GM19035 (cell line): ENCODE measurements at regions not wholly inside any gene's neighbourhood (a gene's known extent, or its start where the extent isn't known, plus 50 kb on each side); places are given as distances from the start of the nearest gene placed in this dataset.

Experiments used
- ATAC-seq: cut with Tn5 transposase; IDR thresholded peaks from one replicate; pipeline ENCODE4 v1.9.1; 2021; ENCODE audit not compliant: unreplicated experiment

DNA sequence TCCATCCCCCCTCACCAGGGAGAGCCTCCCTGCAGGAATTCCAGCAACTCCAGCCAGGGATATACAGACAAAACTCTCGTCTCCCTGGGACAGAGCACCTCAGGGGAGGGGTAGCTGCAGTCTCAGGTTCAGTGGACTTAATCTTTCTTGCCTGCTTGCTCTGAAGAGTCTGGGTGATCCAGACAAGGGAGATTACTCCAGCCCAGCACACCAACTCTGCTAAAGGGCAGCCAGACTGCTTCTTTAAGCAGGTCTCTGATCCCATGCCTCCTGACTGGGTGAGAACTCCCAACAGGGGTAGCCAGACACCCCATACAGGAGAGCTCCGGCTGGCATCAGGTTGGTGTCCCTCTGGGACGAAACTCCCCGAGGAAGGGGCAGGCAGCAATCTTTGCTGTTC, 888.7 kb downstream of the RAB28 start:
- no peak for ATAC-seq

DNA sequence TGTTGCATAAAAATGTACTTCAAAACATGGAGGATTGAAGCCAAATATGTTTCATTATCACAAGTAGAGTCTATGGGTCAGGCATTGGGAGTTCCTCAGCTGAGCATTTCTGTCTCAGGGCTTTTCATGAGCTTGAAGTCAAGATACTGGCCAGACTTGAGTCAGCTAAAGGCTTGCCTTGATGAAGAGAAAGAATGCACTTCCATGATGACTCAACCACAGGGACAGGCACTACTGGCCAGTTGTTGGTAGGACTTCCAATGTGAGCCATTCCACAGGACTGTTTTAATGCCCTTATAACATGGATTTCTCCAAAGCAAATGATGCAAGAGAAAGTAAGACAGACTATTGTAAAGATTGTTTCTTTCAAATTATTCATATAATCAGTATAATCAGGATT, 895.6 kb downstream of the RAB28 start:
- ATAC-seq = no peak

DNA sequence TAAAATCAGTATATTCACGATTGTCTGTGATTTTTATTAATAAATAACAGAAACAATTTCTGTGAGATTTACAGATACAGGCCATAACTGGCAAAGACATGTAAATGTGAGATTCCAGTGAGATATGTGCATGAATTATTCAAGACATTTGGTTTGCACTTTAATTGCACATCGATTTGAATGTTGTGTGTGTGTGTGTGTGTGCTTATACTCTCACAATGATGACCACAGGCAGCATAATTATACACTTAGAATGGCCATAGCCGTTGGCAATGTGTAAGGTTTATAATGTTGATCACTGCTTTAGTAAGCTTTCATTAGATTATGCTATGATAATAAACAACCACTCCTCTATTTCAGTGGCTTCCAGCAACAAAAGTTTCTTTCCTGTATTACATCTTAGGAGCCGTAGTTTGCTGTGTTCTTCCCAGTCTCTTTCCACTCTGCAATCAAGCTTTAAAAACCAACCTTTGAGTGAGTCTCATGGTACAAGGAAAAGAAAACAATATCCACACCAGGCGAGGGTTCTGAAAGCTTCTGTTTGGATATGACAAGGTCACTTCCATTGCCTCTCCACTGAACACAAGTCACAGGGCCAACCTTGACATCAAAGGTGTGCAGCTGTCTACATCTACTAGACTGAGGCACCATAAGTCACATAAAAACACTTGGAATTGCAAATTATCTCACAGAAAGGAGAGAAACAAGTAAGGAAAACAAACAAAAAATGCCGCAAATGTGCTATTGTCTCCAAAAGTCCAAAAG, 897.7 kb downstream of the RAB28 start:
- no peak for ATAC-seq

DNA sequence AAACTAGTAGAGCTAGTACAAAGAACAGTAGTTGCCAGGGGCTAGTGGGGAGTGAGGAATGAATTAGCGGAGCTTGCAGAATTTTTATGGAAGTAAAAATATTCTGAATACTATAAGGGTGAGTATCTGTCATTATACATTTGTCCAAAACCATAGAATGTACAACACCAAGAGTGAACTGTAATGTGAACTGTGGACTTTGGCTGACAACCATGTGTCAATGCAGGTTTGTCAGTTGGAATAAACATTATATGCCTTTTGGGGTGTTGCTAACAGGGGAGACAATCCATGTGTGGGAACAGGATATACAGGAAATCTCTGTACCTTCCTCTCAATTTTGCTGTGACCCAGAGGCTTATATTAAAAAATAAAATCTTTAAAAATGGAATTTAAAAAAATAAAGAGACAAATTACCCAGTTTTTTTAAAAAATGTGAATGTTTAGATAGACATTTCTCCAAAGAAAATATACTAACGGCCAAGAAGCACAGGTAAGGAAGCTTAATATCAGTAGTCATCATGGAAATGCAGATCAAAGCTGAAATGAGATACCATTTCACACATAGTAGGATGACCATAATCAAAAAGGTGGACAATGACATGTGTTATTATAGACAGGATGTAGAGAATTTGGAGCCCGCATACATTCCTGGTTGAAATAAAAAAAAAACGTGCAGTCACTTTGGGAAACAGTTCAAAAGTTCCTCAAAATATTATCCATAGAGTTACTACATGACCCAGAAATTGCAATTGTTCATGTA, 899.8 kb downstream of the RAB28 start:
- no peak for ATAC-seq

DNA sequence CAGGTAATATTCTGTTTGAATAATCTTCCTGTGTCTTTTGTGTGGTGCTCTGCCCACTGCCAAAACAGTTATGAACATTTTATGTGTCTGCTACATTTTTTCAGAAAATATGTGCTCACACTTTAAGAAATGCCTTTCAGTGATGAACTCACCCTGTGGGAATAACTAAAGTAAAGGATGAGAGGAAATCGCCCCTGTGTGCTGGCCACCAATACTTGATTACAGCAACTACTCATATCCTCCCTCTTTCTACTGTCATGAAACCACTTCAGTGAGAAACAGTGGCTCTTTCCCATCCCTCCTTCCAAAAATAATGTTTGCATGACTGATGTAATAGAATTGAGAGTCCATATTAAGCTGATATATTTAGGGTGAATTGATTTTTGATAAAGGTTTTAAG, 900.9 kb downstream of the RAB28 start:
- ATAC-seq = no peak

DNA sequence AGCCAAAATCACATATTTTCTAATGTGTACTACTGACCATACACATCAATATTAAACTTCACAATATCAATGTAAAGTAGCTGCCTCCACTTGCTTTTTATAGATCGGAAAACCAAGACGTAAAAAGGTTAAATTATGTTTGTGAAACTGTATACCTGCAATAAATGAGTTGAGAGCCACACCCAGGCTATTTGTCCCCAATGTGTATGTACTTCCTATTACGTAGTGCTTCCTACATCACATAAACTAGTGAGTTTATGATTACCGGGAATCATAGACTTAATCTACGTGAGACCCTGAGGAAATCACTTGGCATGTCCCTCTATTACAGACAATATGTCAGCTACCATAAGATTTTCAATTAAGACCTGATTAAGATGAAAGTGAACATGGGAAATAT, 903.4 kb downstream of the RAB28 start:
- ATAC-seq = no peak

DNA sequence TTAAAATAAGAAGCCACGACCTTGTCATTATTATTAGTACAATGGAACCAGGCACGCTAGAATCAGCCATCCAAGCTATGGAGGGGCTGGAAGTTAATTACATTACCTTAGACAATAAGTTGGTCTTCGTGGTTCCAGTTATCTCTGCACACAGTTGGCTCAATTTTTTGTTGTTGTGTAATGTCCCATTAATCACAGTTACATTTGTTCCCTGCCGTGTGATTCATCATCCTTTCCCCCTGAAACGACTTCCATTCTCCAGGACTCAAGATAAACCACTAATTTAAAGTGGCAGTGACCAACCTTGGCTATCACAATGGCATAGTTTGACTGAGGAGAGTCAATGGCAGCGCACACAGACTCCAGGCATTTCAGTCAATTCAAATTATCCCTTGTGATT, 905.0 kb downstream of the RAB28 start:
- no peak for ATAC-seq

DNA sequence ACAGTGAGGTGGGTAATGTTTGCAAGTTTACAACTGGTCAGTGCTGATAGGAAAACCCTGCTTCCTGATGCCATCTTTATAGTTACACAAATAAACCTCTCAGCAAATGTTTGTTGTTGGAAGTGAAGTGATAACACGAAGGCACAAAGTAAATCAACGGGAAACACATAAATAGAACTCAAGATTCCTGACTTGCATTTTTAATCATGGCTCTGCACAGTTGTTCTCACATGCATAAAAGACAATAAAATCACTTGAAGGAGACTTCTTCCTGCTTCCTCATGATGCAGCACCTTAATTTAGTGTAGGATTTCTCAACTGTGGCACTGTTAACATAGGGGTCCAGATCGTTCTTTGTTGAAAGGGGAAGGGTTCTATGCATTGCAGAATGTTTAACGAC, 907.7 kb downstream of the RAB28 start:
- ATAC-seq = no peak

DNA sequence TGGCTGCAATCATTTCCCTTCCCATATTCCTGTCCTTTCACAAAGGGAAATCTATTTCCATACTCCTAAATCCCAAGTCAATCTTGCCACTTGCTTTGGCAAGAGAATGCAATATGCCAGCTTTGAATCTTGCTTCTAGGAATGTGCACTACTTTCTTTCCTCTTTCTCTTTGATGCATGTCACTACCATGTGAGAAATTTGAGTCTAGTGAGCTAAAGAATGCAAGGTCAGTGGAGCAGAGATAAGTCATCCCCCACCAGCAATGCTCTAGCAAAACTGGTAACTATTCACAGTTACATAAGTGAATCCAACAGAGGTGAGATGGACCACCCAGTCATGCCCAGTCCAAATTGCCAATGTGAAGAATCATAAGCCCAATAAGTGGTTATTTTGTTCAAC, 910.4 kb downstream of the RAB28 start:
- ATAC-seq = no peak

DNA sequence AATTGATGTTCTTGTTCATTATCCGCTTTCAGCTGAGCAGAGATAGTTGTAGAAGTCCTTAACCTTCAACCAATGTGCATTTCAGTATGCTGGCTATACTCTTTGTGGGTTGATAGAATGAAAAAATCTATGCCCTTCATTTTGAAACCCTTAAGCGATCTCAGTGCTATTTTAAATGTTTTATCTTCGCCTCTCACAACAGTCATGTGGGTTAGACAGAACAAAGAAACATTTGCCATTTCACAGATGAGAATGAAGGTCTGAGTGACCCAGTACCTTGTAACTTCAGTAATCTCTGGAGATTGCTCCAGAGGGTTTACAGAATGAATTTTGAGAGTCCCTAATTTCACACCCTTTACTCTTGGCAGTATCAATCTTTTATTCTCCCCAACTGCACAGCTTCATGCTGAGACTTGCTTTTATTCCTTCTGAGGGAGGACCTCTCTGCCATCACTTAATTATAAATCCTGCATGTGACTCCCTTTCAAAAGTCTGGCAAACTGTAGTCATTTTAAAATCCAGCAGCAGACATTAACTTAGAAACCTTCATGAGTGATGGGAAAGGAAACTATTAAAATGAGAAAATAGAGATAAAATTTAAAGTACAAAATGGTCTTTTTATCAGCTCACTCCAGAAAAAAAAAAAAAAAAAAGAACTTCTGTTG, 921.5 kb downstream of the RAB28 start:
- no peak for ATAC-seq

DNA sequence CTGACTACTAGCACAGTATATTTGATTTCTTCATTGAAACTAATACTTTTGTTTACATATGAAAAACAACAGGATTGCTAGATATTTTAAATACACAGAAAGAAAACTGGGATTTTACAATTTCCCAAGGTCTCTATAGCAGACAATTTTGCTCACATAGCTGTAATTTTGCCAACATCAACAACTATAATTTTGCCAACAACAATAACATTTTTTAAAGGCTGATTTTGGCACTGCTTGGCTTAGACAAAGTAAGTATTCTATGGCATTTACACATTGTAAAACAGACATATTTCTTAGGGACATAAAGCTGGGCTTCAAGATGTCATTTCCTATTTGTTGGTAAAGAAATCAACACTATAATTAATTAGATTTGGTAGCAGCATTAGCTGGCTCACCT, 922.1 kb downstream of the RAB28 start:
- no peak for ATAC-seq

DNA sequence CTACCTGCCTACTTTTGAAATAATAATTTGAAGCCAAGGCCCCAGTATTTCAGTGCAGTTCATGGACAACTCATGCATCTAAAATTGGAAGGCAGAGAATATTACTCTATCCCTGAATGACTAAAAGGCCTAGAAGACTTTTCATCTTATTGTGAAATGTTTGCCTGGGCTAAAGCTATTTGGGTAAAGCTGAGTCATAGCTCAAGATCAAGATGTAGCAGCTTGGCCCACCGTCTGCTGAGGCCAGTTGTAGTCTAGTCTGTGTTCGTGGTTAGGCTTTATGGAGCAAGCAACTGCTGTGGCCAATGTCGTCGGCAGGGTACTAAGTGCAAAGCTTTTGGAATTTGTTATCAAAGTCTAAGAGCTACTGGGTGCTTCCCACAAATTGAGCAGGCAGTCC, 929.1 kb downstream of the RAB28 start:
- ATAC-seq = no peak

DNA sequence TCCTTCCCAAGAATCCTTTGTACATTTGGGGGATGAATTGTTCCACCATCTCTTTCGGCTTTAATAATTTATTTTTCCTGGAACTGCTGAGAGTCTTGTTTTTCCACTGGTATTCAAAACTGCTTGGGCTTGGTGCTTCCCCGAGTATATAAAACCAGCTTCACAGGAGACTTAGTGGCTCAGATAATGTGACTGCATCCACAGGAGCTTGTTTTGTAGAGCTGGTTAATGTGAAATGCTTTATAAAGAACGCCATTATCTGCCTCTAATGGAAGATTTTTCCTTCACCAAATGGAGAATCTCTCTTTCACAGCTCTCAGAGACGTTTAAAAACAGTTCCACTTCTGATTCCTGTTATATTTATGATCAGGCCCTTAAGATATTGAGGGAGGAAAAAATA, 935.5 kb downstream of the RAB28 start:
- ATAC-seq = no peak

DNA sequence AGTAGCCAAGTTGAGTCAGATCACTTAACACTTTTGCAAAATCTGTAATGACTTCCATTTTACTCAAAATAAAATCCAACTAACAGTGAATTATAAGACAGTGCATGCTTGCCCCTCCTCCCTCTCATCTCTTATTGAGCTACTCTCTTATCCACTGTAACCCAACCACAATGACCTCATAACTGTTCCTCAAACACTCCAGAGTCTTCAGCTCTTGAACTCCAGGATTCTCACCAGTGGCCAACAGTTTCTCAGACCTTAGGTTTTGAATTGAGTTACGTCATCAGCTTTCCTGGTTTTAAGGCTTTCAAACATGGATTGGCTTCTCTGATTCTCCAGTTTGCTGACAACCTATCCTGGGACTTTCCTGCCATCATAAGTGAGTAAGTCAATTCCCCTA, 938.3 kb downstream of the RAB28 start:
- no peak for ATAC-seq

DNA sequence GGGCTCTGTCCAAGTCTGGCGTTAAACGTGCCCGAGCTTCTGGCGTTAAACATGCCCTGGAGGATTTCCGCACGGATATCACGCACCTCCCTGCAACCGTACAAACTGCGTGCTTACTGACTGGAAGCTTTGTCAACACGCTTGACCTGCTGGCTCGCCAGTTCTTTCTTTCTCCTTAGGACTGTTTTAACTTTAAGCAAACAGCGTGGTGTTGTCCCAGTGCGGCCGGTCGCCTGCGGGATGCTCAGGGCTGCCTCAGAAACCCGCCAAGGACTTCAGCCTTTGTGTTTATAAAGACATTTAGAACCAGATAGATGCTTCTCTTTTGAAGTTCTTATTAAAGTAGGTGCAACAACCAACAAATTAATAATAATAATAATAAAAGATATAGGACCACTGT, 946.0 kb downstream of the RAB28 start:
- no peak for ATAC-seq

DNA sequence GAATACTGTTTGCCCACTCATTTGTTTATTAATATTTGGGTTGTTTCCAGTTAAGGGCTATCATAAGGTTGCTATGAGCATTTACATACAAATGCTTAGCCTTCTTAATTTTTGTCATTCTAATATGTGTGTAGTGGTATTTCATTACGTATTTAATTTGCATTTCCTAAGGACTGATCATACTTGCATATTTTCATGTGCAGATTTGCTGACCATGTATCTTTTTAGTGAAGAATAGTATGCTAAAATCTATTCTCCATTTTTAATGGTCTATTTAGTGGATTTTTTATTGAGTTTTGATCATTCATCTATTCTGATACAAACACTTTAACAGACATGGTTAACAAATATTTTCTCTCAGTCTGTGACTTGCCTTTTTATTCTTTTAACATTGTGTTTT, 949.5 kb downstream of the RAB28 start:
- ATAC-seq = no peak

DNA sequence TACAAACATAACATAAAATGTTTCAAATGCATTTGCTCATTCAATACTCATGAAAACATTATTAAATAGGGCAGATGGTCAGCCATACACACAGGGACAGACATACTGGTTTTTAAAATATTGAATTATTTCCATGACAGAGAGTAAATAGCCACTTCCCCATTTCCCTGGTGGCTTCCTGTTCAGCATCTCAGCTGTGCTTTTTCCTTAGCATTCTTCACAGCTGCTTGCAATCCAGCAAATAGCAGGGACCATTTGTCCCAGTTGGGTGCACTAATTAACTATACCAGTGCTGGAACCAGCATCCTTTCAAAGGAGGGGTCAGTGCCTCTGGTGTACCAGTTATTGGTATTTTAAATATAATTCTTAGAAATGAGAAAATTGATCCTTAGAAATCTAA, 964.7 kb downstream of the RAB28 start:
- no peak for ATAC-seq

DNA sequence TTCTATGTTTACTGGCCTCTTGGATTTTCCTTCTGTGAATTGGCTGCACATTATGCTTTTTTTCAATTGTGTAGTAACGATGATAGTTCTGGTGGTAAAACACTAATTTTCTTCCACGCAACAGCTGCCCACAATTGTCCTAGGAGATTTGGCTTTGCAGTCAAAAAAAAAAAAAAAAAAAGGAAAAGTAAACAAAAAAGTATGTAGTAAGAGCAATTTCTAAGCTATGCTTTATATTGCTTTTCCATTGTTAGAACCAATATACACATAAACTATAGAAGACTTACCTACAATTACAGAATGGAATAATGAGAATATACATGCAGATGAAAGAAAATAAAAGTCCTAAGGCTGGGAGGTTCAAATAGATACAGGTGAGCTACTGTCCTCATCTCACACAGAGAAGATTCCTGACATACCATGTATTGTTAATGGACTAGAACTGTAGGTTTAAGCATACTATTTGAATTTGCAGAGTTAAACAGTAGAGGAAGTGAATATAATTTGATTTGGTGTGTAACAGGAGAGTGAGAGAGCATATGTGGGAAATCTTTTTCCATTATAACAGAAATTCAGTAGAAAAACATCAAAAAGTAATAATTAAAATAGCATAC, 976.2 kb downstream of the RAB28 start:
- ATAC-seq = no peak

DNA sequence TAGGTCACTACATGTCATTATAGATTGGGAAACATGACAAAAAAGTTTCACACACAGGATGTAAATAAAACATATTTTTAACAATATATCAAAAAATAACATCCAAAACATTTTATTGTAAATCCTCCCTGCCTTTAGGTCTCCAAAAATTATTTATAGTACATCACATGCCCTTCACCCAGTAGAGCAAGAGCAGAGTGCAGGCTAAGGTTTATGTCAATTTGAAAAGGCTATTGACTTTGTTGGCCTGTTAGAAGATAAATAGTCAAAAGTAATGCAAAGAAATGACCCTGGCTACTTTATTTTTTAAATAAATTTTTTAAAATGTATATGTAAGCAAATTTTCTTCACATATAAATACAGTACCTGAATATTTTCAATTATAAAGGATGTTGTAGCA, 983.7 kb downstream of the RAB28 start:
- no peak for ATAC-seq

DNA sequence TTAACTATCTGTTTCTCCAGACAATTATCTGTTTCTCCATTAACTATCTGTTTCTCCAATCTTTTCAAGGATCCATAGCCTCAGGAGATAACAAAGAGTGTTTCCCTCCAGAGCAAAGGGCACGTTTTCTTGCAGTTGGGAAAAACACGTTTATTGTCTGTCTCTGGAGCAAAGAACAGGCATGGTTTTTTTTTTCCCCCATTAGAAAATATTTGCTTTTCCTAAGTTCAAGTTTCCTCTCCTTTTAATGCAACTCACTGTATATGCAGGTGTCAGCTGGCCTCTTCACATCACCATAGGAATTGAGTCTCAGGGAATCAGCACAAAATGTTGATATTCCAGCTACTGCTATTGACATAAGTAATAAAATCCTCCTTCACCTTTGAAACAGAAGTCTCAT, 984.4 kb downstream of the RAB28 start:
- ATAC-seq = no peak

DNA sequence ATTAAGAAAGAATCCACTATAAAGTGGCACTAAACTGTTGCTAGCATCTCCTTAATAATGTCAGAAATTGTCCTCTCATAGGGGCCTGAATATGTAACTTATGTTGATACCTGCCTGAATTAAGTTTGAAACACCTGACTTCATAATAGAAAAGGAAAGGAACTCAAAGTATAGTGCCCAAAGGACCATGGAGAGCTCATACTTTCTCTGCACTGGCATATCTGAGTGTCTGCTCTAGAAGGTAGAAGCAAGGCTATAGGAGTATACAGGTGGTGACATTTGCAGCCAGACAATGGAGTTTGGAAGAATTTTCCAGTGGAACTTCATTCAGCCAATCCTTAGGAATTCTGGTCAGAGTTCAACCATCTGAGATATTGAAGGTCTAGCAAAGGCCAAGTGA, 988.9 kb downstream of the RAB28 start:
- no peak for ATAC-seq
